Motor neuron (in vitro differentiated cells): ENCODE measurements at regions not wholly inside any gene's neighbourhood (a gene's known extent, or its start where the extent isn't known, plus 50 kb on each side); places are given as distances from the start of the nearest gene placed in this dataset.

Source experiments
- ATAC-seq, 8 experiments: fragments of 200-7000 bp; cut with Tn5 transposase; replicated peaks in 6 of 8; 2 replicates each; pipeline ENCODE4 v1.8.0; 2021; ENCODE audit warnings: mild to moderate bottlenecking in 8 of 8, moderate library complexity in 8 of 8
- H3K27ac ChIP-seq, 2 donors: fragments of 250-450 bp; sonication (Bioruptor Pico); 2 replicates each; pipeline ENCODE4 v1.9.0; 2021; ENCODE audit warnings: antibody characterized with exemption in 2 of 2, mild to moderate bottlenecking in 2 of 2, moderate library complexity in 1 of 2
- H3K4me1 ChIP-seq, 2 donors: fragments of 250-450 bp; sonication (Bioruptor Pico); replicated peaks in 1 of 2; 2 replicates each; pipeline ENCODE4 v1.6.1; 2021; ENCODE audit warnings: antibody characterized with exemption in 2 of 2, mild to moderate bottlenecking in 2 of 2, moderate library complexity in 1 of 2
- H3K4me3 ChIP-seq, 5 donors: fragments of 250-450 bp; sonication (Bioruptor Pico); 2 replicates each; pipeline ENCODE4 v1.9.0; 2021; ENCODE audit warnings: antibody characterized with exemption in 5 of 5, mild to moderate bottlenecking in 5 of 5, moderate library complexity in 4 of 5
- WGBS, 10 experiments: fragments of 450-650 bp; shearing (Covaris generic); methylation state at CpG; one replicate each; pipeline ENCODE4 v1.0.0; 2022; 5-methylcytosine and 5-hydroxymethylcytosine counted together
- in situ Hi-C, 9 experiments: fragments of 400-800 bp; cut with MboI; loops; one replicate each; pipeline ENCODE4 v1.15.0; 2021; ENCODE audit warnings: low sequenced_read_pairs in 9 of 9, low pct_unique_long_range_greater_than_20kb in 2 of 9; ENCODE audit not compliant: unreplicated experiment in 9 of 9

DNA sequence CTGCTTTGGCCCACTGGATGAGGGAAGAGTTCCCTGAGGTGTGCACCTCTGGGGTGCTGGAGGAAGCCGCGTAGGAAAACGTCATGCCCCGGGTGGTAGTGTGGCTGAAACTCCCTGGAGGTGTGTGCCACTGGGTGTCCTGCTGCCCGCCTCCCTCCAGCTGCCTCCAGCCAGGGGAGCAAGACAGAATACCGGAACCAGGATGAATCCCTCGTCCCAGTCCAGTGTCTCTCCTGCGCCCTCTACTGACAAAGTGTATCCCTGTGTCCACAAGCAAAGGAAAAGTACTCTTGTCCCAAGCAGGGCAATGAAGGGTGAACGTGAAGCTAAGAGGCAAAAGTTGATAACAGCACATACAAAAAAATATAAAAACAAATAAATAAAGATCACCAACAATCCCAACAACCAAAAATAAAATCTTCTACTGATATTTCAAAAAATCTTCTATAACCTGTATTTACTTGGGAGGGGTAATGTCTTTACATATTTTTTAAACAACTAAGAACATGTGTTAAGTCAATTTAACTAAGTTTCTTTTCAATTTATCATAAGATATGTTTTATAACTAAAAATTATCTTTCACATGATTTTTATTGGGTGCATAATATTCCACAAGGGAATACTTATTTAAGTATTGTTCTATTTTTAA is 437.6 kb downstream of the MAFB start:
- Histone ChIP-seq H3K4me1 (no peaks in the 10 kb centered on the region), H3K27ac (no peak overlapping the region), H3K4me3 (no peak overlapping the region)
- ATAC-seq, result peak in 2 of 8 experiments; percentile 74 to 84
- 20 to 100% (median 59%) methylated on average over 1 to 5 of the region's 9 CpGs; no CpG with 5 or more reads in 3 of the 10 experiments for WGBS, 10 experiments
- in situ Hi-C loops, result loop anchor here in 1 of 9 experiments (25.0 kb wide), 1 partner anchor 436 kb away; the partner anchor contains the start of gene MAFB

DNA sequence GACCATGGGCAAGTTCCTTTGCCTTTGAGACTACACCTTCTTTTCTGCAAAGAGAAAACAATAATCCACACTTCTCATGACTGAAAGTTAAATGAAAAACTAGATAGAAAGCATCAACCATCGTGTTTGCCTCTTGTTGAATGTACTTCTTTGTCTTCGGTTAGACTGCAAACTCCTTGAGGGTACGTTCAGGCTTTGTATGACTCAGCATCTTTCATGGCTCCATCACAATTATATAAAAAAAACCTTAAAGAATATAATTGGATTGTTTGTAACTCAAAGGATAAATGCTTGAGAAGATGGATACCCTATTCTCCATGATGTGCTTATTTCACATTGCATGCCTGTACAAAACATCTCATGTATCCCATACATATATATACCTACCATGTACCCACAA is 439.2 kb downstream of the MAFB start:
- Histone ChIP-seq H3K27ac (no peak overlapping the region), H3K4me3 (no peak overlapping the region), H3K4me1 (no peaks in the 10 kb centered on the region)
- ATAC-seq, result no peak
- WGBS, 10 experiments, result 60 to 95% (median 75%) methylated on average over 1 to 3 of the region's 3 CpGs; no CpG with 5 or more reads in 2 of the 10 experiments
- in situ Hi-C loops, result loop anchor here in 2 of 9 experiments (25.0 kb wide), 2 partner anchors 363 to 437 kb away; partner anchors contain the start of gene MAFB (in 1 of the 2)

DNA sequence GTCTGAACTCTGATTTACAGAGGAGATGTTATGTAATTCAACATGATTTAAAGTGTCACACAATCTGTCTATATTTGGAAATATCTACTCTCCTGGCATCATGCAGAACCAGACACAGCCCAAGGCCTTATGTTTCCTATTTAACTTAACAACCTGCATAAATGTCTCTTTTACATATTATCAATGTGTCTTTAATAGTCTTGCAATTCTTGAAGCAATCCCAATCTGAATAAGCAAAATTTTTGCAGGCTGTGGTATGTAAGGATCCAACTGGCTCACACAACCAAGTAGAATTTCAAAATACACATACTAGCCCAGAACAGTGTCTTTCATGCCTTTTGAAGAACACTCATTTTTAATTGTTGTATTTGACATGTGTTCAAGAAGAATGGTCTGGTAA is 443.2 kb downstream of the MAFB start:
- H3K4me3 ChIP-seq, result no peak overlapping the region
- peak in 3 of 8 experiments; percentile 86 to 90 (median 89) for ATAC-seq
- no peaks in the 10 kb centered on the region for H3K4me1 ChIP-seq
- in situ Hi-C loops, result loop anchor here in 1 of 9 experiments (25.0 kb wide), 1 partner anchor 359 kb away; no protein-coding TSS in a partner anchor
- no peak overlapping the region for H3K27ac ChIP-seq

DNA sequence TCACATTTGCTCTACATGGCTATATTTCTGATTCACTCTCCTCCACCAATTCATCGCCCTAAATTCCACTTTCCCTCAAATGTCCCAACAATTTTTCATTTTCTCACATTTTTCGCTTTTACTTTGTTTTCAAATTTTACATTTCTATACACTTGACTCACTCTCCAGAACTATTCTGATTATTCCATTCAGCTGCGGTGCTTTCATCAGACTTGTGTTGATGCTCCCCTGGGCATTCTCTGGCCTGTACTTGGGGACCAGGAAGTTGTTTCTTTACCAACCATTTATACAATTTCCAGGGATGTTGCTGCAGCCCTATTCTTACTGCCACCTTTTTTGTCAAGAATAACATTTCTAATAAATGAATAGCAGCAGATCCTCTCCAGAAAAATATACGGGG is 444.8 kb downstream of the MAFB start:
- ATAC-seq, result no peak
- in situ Hi-C loops, result loop anchor here in 1 of 9 experiments (25.0 kb wide), 1 partner anchor 357 kb away; no protein-coding TSS in a partner anchor
- H3K27ac ChIP-seq, result no peak overlapping the region
- H3K4me1 ChIP-seq, result no peaks in the 10 kb centered on the region
- H3K4me3 ChIP-seq, result no peak overlapping the region
- WGBS, 10 experiments, result 68 to 98% (median 85%) methylated on average over 1 to 4 of the region's 4 CpGs

DNA sequence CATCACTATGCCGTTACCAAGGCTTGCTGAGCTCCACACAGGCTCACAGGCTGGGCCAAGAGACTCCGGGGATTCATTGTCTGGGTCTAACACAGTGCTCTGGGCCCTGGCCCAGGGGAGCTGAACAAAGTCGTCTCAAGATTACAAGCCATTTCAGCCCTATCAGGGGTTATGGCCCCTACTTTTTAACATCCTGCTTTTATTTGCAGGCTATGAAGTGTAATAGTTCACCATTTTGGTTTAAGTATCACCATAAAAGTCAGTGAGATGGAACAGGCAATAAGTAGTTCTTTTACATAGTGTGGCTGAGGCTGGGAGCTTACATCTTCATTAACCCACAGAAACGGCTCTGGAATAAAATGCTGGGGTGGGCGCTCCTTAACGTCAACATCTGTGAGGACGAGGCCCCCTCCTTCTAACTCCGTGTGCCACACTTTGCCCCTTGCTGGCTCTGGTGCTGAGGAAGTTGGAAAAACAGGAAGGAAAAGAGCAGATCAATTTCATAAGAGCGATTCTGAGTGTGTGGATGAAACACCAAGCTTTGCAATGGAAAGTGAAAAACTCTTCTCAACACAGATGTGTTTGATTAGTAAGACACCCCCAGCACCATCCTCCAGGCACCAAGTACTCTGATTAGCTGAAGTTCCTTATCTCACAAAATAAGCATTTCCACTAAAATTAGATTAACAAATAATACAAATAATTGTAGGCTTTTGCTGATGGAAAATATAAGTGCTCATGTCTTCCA is 447.3 kb downstream of the MAFB start:
- Histone ChIP-seq H3K4me3 (no peak overlapping the region), H3K27ac (no peak overlapping the region), H3K4me1 (no peaks in the 10 kb centered on the region)
- in situ Hi-C loops, result loop anchor here in 1 of 9 experiments (25.0 kb wide), 1 partner anchor 354 kb away; no protein-coding TSS in a partner anchor
- ATAC-seq, result peak in 1 of 8 experiments; percentile 29
- 0 to 80% (median 62%) methylated on average over 1 to 8 of the region's 9 CpGs; no CpG with 5 or more reads in 2 of the 10 experiments for WGBS, 10 experiments

DNA sequence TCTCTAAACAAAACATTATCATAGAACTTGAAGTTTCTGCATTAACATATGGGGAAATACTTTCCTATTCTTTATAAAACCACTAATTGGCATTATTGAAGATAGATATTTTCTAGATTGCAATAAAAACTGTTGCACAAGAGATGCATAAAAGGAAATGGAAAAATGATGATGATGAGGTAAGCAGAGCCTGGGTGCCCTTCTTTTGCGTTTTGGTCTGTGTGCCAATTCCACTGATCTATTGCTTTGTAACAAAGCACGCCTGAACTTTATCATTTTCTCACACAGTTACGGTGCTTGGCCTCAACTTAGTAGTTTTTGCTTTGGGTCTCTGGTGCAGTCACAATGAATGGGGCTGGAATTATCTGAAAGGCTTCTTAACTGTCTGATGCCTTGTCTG is 450.5 kb downstream of the MAFB start:
- Histone ChIP-seq H3K4me3 (no peak overlapping the region), H3K4me1 (peaks cover 0 to 7% of the 10 kb centered on the region in 2 donors), H3K27ac (no peak overlapping the region)
- in situ Hi-C loops, result loop anchor here in 1 of 9 experiments (25.0 kb wide), 1 partner anchor 351 kb away; no protein-coding TSS in a partner anchor
- ATAC-seq, result no peak
- WGBS, 10 experiments, result 37 to 100% (median 86%) methylated on average over 1 to 3 of the region's 3 CpGs; no CpG with 5 or more reads in 3 of the 10 experiments

DNA sequence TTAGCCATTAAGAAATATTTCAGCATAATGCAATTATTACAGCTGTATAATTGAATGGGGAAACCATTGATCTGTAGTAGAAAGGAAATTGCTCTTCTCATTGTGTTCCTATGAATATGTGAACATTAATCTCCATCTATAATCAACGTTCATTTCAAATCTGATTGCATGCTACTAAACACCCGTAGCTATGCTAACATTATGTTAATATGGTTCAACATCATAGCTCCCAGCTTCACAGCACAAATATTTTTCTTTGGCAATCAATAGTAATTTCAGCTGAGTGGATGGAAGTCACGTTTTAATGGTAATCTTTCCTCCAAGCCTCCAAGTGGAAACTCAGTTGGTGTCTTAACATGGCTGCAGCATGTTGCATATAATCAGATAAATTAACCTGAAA is 454.4 kb downstream of the MAFB start:
- ATAC-seq, result peak in 3 of 8 experiments; percentile 36 to 65 (median 65)
- H3K4me3 ChIP-seq, result no peak overlapping the region
- no peak overlapping the region for H3K27ac ChIP-seq
- WGBS, 10 experiments, result 8 to 76% (median 58%) methylated on average over 1 to 3 of the region's 3 CpGs; no CpG with 5 or more reads in 1 of the 10 experiments
- in situ Hi-C loops, result loop anchor here in 1 of 9 experiments (25.0 kb wide), 1 partner anchor 347 kb away; no protein-coding TSS in a partner anchor
- H3K4me1 ChIP-seq, result peaks cover 0 to 7% of the 10 kb centered on the region in 2 donors

DNA sequence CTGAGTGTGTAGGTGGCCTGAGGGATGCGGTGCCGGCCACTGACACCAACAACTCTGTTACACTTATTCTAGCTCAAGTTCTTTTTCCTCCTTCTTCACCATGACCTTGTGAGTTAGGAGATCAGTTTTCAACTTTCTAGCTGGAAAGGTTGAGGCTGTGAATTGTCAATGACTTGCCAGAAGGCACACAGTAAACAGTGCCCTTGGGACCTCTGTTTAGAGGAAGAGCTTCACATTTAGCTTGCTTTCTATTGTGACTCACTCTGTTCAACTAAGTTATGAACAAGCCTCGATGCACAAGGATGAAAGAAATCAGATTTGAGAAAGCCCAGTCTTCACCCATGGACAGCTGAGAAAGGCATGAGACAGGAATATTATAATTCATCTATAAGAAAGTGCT is 455.6 kb downstream of the MAFB start:
- no peak overlapping the region for H3K27ac ChIP-seq
- WGBS, 10 experiments, result 0 to 82% (median 44%) methylated on average over 1 to 3 of the region's 3 CpGs; no CpG with 5 or more reads in 2 of the 10 experiments
- ATAC-seq, result peak in 2 of 8 experiments; percentile 53 to 69
- in situ Hi-C loops, result loop anchor here in 1 of 9 experiments (25.0 kb wide), 1 partner anchor 346 kb away; no protein-coding TSS in a partner anchor
- H3K4me1 ChIP-seq, result peaks cover 0 to 7% of the 10 kb centered on the region in 2 donors
- H3K4me3 ChIP-seq, result no peak overlapping the region

DNA sequence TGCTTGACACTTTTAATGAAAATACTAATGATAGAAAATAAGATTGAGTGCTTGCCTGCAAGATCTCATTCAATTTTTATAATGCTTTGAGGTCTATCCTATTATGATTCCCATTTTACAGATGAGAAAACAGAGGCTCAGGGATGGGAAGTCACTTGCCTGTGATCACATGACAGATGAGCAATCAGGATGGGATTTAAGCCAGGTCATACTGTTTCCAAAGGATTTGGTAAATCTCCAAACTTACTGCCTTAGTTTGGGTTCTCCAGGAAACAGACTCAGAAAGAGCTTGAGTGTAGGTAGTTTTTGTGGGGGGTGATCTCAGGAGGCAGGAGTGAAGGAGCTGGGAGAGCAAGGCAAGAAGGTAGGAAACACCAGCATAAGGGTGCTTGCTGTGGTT is 456.3 kb downstream of the MAFB start:
- Histone ChIP-seq H3K4me1 (peaks cover 0 to 7% of the 10 kb centered on the region in 2 donors), H3K27ac (no peak overlapping the region), H3K4me3 (no peak overlapping the region)
- in situ Hi-C loops, result loop anchor here in 1 of 9 experiments (25.0 kb wide), 1 partner anchor 345 kb away; no protein-coding TSS in a partner anchor
- no peak for ATAC-seq

DNA sequence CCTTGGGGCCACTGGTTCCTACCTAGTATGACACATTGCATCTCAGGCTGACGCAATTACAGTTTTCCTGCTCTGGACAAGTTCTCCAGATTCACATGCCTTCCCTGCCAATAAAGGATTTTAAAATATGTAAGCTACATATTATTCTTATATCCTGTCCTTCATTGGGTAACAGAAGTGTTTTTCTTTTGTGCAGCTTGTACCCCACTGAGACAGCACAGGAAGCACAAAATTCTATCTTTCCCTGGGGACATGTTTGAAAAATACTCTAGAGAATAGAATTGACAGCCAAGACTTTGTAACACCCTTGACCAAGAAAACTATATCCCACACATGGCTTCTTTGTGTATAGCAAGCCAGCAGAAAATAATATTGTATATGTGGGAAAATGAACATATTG is 456.8 kb downstream of the MAFB start:
- WGBS, 10 experiments, result 78 to 100% (median 94%) methylated on average over 1 of the region's 1 CpG; no CpG with 5 or more reads in 2 of the 10 experiments
- Histone ChIP-seq H3K4me3 (no peak overlapping the region), H3K27ac (no peak overlapping the region), H3K4me1 (peaks cover 0 to 7% of the 10 kb centered on the region in 2 donors)
- in situ Hi-C loops, result loop anchor here in 1 of 9 experiments (25.0 kb wide), 1 partner anchor 345 kb away; no protein-coding TSS in a partner anchor
- no peak for ATAC-seq

DNA sequence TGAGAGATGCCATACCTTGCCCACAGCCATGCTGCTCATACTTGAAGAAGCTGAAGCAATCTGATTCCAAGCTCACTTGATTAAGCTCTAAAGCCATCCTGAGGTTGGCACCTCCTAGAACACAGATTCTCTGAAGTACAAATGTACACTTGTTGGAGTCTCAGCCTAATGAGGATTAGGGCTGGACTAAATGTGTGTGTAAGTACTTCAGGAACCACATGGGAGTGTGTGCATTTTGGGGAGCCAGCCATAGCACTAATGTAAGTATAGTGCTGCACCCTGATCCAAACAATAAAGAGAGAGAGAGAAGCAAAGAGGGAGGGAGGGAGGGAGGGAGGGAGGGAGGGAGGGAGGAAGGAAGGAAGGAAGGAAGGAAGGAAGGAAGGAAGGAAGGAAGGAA is 458.6 kb downstream of the MAFB start:
- H3K4me3 ChIP-seq, result no peak overlapping the region
- ATAC-seq, result no peak
- in situ Hi-C loops, result loop anchor here in 1 of 9 experiments (25.0 kb wide), 1 partner anchor 343 kb away; no protein-coding TSS in a partner anchor
- peaks cover 0 to 7% of the 10 kb centered on the region in 2 donors for H3K4me1 ChIP-seq
- H3K27ac ChIP-seq, result no peak overlapping the region

DNA sequence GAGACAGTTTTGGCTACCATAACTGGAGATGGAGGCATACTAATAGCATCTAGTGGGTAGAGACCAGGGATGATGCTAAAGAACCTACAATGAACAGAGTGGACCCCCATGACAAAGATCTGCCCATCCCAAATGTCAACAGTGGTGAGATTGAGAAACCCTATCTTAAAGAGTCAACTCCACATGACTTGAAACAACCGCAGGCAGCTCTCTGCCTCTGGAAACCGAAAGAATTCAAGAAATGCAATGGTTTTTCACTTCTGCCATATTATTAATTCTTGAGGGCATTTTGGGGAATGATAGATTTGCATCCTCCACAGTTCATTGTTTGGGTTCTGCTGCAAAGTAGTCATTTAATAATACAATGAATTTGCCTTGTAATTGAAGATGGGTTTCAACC is 463.4 kb downstream of the MAFB start:
- Histone ChIP-seq H3K4me1 (no peaks in the 10 kb centered on the region), H3K4me3 (no peak overlapping the region), H3K27ac (no peak overlapping the region)
- ATAC-seq, result no peak
- in situ Hi-C loops, result loop anchor here in 1 of 9 experiments (25.0 kb wide), 1 partner anchor 338 kb away; no protein-coding TSS in a partner anchor
- WGBS, 10 experiments, result 58 to 100% (median 70%) methylated on average over 1 to 2 of the region's 2 CpGs; no CpG with 5 or more reads in 4 of the 10 experiments

DNA sequence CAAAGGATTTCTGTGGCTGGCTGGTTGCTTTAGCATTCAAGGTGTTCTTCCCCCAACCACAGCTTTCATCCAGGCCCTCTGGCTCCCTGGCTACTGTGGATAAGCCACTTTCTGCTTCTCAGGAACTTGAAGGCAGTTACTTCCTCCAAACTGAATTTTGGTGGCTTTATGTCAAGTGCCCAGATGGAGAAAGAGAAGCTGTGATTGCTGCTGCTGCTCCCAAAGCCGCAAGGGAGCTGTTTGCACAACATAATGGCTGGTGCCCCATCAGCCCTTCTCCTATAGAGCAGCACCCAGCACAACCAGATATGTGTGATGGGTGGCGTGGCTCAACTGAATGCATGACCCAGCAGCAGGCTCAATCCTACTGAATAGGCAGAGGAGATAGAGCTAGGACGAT is 465.2 kb downstream of the MAFB start:
- WGBS, 10 experiments, result 60 to 100% (median 67%) methylated on average over 1 to 3 of the region's 3 CpGs; no CpG with 5 or more reads in 3 of the 10 experiments
- no peak for ATAC-seq
- in situ Hi-C loops, result no loop called here
- peaks cover 3 to 4% of the 10 kb centered on the region in 2 donors for H3K4me1 ChIP-seq
- H3K4me3 ChIP-seq, result no peak overlapping the region
- H3K27ac ChIP-seq, result no peak overlapping the region
